HG03025 (cell line): ENCODE measurements at regions not wholly inside any gene's neighbourhood (a gene's known extent, or its start where the extent isn't known, plus 50 kb on each side); places are given as distances from the start of the nearest gene placed in this dataset.
"Not testable (repeated sequence)": the region's sequence is repeated elsewhere in the genome, so short reads cannot be mapped to it uniquely, and the experiment has no call there.

Experiments used
- ATAC-seq: cut with Tn5 transposase; IDR thresholded peaks from one replicate; pipeline ENCODE4 v1.9.1; 2021; ENCODE audit warnings: mild to moderate bottlenecking, moderate library complexity; ENCODE audit not compliant: unreplicated experiment, low FRiP score

- ATAC-seq: no peak
Observed at GRCh38 chr5:57738787-57739186, 256.2 kb upstream of the ACTBL2 start.

DNA sequence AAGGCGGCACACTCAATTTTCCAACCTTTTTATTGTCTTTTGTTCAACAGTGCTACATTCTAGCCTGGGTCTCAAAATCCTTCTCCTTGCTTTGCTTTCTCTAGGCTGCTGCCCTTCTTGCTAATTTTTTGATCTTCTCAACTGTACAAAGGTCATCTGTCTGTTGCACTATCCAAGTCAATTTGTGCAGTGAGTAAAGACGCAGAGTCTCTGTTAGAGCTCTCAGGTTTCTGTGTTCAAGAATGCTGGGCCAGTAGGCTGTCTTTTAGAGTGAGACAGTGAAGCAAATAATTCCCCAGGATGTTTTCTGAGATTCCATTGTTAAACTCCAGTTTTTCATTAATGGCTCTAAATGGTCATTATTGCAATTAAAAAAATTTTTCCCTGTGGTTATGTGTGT is 255.7 kb upstream of the ACTBL2 start:
- ATAC-seq: no peak

DNA sequence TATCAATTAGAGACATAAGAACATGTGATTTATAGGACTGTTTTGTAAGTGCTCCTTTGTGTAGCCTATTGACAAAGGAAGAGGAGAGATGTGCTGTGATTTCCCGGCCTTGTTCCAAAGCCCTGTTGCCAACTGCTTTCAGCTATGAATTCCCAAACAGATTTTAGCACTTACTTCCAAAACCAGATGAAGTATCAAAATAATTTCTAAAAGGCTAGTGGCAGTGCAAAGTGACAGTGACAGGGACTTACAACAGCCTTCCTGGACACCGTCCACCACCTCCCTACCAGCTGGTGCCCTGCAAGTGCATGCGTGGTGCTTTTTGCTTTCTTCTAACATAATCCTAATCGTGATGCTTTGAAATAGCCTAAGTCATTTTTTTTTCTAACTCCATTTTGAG is 254.1 kb upstream of the ACTBL2 start:
- ATAC-seq: no peak

DNA sequence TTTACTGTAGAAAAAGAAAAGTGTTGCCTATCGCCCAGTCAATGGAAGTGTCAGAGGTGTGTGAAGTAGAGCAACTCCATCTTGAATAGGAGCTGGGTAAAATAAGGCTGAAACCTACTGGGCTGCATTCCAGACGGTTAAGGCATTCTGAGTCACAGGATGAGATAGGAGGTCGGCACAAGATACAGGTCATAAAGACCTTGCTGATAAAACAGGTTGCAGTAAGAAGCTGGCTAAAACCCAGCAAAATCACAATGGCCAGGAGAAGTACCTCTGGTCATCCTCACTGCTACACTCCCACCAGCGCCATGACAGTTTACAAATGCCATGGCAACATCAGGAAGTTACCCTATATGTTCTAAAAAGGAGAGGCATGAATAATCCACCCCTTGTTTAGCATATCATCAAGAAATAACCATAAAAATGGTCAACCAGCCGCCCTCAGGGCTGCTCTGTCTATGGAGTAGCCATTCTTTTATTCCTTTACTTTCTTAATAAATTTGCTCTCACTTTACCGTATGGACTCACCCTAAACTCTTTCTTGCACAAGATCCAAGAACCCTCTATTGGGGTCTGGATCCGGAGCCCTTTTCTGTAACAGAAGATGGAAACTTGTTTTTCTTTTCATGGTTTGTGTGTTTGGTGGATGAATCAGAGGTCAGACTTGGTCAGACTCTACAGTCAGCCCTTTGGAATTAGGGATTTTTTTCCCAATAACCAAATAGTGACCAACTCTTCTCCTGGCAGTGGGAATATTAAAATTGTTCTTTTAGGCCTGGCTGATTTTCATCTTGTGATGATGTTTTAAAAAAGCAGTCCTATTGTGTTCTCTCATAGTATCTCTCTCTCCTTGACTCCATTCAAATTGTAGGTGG is 252.9 kb upstream of the ACTBL2 start:
- ATAC-seq: not testable (repeated sequence)

GRCh38 chr5:57734296-57734695 is 251.7 kb upstream of the ACTBL2 start:
- ATAC-seq: no peak

- no peak for ATAC-seq
Observed at GRCh38 chr5:57727591-57727990, 245.0 kb upstream of the ACTBL2 start.

GRCh38 chr5:57725658-57726504 is 243.3 kb upstream of the ACTBL2 start:
- ATAC-seq: no peak

- ATAC-seq: no peak
Observed at GRCh38 chr5:57724836-57725235, 242.2 kb upstream of the ACTBL2 start.

DNA sequence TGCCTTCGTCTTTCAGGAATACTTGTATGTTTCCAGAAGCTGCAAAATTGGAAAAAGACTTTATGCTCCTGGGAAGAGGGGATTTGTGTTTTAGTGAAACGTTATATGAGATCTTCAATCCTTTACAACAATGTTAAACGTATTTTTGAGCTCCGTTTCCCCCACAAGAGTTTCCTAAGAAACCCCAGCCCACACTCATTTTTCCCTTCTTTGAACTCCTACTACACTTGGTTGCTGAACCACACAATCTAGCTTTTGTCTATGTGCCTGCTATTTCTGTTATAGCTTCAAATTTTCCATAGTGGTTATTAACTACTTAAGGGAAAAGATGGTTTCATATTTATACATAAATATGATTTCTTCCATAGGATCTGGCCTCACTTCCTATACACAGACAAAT is 238.6 kb upstream of the ACTBL2 start:
- no peak for ATAC-seq

DNA sequence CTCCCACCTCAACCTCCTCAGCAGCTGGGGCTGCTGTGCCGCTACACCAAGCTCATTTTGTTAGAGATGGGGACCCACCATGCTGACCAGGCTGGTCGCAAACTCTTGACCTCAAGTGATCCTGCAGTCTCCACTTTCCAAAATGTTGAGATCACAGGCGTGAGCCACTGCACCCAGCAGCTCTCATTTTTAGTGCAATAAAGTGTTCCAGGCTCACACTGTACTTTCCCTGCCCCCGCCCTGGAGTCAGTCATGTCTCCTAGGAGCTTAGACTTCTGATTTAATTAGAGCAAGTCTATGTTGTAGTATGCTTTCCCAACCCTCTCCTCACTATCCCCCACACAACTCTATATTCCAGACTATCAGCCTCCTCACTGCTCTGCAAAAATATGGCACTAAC is 238.0 kb upstream of the ACTBL2 start:
- no peak for ATAC-seq

GRCh38 chr5:57719216-57719615 is 236.6 kb upstream of the ACTBL2 start:
- no peak for ATAC-seq

- no peak for ATAC-seq
Observed at GRCh38 chr5:57718155-57718554, 235.5 kb upstream of the ACTBL2 start.

GRCh38 chr5:57717555-57717954 is 234.9 kb upstream of the ACTBL2 start:
- no peak for ATAC-seq

GRCh38 chr5:57716661-57717060 is 234.1 kb upstream of the ACTBL2 start:
- no peak for ATAC-seq

DNA sequence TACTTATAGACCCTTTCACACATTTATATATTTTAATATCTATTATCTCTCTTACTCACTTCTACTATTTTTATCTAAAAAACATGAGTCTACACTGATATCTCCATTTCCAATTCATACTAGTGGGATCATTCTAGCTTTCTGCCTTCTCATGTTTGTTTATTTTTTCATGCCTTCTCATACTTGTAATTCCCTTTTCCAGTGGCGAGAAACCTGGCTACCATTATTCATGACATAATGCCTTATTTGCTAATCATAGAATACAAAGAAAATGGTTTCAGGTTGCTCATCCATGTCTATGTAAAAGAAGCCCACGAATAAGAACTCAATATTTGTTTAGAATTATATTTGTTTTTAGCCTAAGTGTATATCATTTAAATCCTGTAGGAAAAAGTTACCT is 232.7 kb upstream of the ACTBL2 start:
- ATAC-seq: no peak

- not testable (repeated sequence) for ATAC-seq
Observed at GRCh38 chr5:57713535-57713934, 230.9 kb upstream of the ACTBL2 start.

DNA sequence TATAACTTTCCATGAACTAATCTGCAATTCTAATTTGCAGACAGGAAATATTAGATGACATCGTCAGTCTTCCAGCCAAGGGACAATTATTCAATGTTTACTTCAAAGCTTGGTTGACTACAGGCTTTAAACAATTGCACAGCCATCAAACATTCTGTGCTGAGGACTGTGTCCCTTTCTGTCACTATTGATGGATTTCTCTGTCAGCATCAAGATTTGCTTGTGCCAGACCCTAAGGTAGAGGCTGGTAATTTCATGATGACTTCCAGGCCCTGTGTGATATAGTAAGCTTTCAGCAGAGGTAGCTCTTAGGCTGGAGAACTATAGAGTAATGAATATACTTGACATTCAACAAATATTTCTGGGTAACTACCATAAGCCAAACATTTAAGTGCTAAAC is 229.3 kb upstream of the ACTBL2 start:
- no peak for ATAC-seq

DNA sequence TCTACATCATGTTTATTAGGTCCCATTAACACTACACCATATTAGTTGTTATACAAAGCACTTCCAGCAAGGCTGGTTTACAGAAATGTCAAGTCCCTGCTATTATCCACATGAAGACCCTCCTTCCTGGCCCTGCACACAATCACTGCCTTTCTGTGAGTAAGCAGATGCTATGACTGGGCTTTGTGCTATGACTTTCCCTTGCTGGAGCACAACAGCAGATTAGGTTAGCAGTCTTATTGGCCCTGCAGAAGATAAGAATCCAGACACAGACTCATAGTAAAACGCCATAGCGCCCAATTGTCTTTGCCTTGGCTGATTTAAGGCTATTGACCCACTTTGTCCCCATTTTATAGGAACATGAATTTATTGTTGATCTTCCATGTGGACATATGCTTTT is 228.9 kb upstream of the ACTBL2 start:
- ATAC-seq: no peak

- no peak for ATAC-seq
Observed at GRCh38 chr5:57710126-57710525, 227.5 kb upstream of the ACTBL2 start.

- ATAC-seq: no peak
Observed at GRCh38 chr5:57705769-57706168, 223.2 kb upstream of the ACTBL2 start.

DNA sequence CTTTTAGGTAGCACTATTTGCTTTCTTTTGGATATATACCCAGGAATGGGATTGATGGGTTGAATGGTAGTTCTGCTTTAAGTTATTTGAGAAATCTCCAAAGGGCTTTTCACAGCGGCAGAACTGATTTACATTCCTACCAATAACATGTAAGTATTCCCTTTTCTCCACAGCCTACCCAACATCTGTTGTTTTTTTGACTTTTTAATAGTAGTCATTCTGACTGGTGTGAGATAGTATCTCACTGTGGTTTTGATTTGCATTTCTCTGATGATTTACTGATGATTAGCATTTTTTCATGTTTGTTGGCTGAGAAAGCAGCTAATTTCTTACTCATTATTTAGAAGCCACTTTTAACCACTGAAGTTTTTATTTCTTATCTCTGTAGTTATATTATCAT is 221.1 kb upstream of the ACTBL2 start:
- no peak for ATAC-seq

- ATAC-seq: no peak
Observed at GRCh38 chr5:57700484-57700883, 217.9 kb upstream of the ACTBL2 start.
